D721Med (cell line): ENCODE measurements at regions not wholly inside any gene's neighbourhood (a gene's known extent, or its start where the extent isn't known, plus 50 kb on each side); places are given as distances from the start of the nearest gene placed in this dataset.

Experiments
- DNase-seq: peaks from one replicate; pipeline ENCODE4 v3.0.0; 2011; ENCODE audit warnings: low spot score; ENCODE audit not compliant: insufficient read length
- FAIRE-seq: peaks from 2 replicates; lab custom pipeline; 2011; peaks lifted over from hg19 to GRCh38; lab: Jason Lieb, UNC
- TF ChIP-seq, protein P1 (sequence below): IDR thresholded peaks from 2 replicates; pipeline ENCODE4 v1.5.1; 2012; ENCODE audit warnings: mild to moderate bottlenecking, control low read depth; ENCODE audit not compliant: insufficient read depth; ENCODE audit errors: missing control alignments

DNA sequence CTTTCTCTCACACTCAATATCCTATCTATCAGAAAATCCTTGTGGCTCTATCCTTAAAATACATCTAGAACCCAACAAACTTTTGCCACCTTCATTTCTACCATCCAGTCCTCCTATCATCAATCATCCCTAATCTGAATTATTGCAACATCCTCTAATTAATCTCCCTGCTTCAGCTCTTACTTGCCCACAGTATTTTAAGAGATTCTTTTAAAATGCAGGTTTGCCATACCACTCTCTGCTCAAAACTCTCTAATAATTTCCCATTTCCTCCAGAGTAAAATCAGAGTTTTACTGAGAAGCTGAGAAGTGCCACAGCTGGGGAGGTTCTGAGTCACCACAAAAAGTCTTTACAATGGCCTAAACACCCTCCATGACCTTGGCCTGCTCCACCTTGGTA is 234.3 kb upstream of the ZPLD1 start:
- TF ChIP-seq, protein P1, sequence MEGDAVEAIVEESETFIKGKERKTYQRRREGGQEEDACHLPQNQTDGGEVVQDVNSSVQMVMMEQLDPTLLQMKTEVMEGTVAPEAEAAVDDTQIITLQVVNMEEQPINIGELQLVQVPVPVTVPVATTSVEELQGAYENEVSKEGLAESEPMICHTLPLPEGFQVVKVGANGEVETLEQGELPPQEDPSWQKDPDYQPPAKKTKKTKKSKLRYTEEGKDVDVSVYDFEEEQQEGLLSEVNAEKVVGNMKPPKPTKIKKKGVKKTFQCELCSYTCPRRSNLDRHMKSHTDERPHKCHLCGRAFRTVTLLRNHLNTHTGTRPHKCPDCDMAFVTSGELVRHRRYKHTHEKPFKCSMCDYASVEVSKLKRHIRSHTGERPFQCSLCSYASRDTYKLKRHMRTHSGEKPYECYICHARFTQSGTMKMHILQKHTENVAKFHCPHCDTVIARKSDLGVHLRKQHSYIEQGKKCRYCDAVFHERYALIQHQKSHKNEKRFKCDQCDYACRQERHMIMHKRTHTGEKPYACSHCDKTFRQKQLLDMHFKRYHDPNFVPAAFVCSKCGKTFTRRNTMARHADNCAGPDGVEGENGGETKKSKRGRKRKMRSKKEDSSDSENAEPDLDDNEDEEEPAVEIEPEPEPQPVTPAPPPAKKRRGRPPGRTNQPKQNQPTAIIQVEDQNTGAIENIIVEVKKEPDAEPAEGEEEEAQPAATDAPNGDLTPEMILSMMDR, result no peak
- DNase-seq, result no peak
- no peak for FAIRE-seq

DNA sequence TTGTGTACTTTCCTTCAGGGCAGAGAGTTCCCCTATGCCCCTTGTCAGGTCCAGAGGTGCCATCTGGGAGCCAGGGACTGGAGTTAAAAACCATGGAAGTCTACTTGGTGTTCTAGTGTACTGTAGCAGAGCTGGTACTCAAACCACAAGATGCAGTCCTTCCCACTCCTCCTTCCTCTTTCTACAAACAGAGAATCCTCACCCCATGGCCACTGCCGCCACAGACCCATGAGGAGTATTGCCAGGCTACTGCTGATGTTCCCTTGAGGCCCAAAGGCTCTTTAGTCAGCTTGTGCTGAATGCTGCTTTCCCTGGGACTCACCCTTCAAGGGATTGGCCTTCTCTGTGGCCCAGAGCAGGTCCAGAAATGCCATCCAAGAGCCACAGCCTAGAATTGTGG is 229.2 kb upstream of the ZPLD1 start:
- FAIRE-seq (no peak), DNase-seq (no peak)
- TF ChIP-seq, protein P1, result no peak

DNA sequence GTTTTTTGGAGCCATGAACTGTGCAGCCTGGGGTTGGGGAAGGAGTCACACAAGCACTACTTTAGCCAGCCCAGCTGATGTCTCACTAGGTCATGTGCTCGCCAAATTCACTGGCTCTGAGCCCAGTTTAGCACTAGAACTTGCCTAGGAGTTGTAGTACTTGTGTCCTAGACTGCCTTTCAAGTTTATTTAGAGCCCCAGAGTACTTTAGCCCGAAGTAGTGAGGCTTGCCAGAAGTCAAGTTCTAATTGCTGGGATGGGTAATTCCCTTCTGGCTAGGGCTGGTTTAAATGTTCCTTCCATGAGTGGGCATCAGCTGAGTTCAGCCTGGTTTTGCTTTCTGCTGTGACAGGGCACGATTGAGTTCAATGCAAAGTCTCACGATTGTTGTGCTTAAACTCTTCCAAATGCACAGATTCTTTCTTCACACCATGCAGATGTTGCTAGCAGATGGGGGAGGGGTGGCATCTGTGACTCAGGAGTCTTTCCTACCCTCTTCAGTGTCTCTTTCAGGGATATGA is 228.2 kb upstream of the ZPLD1 start:
- FAIRE-seq, result no peak
- TF ChIP-seq, protein P1, result no peak
- DNase-seq, result no peak

DNA sequence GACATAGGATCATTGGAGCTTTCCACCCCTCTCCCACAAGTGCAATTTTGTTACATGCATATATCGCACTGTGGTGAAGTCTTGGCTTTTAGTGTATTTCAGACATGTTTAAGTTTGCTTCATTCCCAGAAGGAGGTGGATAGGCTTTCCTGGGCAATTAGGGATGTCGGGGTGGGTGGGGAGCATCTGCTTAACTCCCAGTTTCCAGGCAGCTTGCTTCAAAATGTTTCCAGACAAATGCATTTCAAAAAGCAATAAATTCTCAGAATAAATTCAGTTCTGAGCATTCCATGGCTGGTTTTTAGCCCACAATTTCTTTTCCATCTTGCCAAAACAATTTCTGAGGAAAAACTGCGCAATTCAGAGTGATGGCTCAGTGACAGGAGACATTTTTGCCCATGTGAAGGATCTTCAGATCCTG is 227.7 kb upstream of the ZPLD1 start:
- DNase-seq (no peak), FAIRE-seq (no peak)
- TF ChIP-seq, protein P1, result no peak

DNA sequence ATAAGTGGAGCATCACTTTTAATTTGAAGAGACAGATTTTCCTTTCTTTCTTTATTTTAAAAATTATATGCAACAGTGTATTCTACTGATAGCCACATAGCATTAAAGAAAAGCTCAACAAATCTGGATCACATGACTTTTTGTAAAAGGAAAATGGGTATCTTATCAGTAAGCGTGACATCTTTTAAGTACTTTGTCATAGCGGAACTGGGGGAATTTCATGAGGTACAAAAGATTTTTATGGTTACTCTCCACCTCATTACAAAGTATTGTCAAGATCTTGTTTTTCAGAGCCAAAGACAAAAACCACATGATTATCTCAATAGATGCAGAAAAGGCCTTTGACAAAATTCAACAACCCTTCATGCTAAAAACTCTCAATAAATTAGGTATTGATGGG is 219.6 kb upstream of the ZPLD1 start:
- DNase-seq, result no peak
- TF ChIP-seq, protein P1, result no peak
- no peak for FAIRE-seq

DNA sequence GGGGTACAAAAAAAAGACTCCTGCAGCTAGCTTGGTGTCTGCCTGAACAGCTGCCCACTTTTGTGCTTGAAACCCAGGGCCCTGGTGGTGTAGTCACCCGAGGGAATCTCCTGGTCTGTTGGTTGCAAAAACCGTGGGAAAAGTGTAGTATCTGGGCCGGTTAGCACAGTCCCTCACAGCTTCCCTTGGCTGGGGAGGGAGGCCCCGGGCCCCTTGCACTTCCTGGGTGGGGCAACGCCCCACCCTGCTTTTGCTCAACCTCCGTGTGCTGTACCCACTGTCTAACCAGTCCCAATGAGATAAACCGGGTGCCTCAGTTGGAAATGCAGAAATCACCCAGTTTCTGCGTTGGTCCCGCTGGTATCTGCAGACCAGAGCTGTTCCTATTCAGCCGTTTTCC is 211.7 kb upstream of the ZPLD1 start:
- DNase-seq (no peak), FAIRE-seq (no peak)
- TF ChIP-seq, protein P1, result no peak

DNA sequence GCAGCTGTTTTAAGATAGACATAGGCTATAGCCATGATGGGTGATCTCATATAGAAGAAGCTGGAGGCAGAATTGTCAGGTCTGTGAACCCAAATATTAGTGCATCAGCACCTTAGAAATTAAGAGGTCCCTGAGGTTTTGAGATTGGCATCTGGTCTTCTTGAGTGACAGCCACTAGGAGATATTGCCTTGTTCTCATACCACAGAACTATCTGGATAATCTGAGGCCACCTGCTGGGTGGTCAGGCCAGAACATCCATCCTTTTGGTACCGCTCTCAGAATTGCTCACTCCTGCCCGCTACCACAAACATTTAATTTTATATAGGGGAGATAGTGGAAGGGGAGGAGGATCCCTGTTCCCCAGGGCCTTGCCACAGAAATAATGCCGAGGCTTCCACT is 210.6 kb upstream of the ZPLD1 start:
- FAIRE-seq (no peak), DNase-seq (no peak)
- TF ChIP-seq, protein P1, result no peak
